ENCODE measurements at regions not wholly inside any gene's neighbourhood (a gene's known extent, or its start where the extent isn't known, plus 50 kb on each side); places are given as distances from the start of the nearest gene placed in this dataset.

DNA sequence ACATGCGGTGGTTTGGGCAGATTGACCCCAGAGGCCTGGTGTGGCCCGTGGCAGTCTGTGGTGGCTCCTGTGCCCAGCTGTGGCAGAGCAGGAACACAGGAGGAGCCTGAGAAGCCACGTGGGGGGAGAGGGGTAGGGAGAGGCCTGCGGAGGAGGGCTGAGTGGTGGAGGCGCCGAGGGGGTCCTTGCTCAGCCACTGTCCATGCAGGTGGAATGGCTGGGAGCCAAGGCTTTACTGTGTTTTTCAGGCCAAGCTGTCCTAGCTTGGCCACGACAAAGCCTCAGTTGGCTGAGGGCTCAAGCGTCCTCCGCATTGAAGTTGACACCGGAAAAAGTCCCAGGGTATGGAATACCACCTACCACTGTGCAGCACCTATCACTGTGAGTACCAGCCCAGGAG lies 107.0 kb downstream of the VEGFA start:
- Histone ChIP-seq H3K9me3 (no peaks in the 10 kb centered on the region), H3K27me3 (ENCODE audit: low read depth) (no peaks in the 10 kb centered on the region), H3K4me1 (peaks cover 5% of the 10 kb centered on the region), H3K36me3 (no peaks in the 10 kb centered on the region), H3K27ac (no peak overlapping the region), H3K4me3 (no peak overlapping the region)
- DNase-seq (no peak), ATAC-seq (no peak)
- TF ChIP-seq, protein P1, sequence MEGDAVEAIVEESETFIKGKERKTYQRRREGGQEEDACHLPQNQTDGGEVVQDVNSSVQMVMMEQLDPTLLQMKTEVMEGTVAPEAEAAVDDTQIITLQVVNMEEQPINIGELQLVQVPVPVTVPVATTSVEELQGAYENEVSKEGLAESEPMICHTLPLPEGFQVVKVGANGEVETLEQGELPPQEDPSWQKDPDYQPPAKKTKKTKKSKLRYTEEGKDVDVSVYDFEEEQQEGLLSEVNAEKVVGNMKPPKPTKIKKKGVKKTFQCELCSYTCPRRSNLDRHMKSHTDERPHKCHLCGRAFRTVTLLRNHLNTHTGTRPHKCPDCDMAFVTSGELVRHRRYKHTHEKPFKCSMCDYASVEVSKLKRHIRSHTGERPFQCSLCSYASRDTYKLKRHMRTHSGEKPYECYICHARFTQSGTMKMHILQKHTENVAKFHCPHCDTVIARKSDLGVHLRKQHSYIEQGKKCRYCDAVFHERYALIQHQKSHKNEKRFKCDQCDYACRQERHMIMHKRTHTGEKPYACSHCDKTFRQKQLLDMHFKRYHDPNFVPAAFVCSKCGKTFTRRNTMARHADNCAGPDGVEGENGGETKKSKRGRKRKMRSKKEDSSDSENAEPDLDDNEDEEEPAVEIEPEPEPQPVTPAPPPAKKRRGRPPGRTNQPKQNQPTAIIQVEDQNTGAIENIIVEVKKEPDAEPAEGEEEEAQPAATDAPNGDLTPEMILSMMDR (IDR thresholded peaks at IDR 0.05): no peak
- intact Hi-C loops (cut with DNase I): no loop called here

DNA sequence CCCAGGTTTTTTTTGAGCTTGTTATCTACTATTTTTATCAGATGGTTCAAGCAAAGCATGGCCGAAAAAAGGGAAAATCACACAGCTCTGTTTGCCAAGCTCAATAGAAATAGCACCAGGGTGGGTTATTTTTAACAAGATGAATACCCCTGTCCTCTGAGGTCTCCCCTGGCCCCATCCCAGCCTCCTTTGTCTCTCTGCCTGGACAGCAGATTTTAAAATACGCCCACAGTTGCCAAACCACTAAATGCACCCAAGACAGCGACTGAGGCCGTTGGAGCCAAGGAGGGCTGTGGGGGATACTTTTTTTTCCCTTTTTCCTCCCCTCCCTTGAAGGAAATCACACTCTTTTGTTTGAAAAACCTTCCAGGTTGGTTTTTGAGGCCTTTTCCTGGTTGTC lies 106.6 kb downstream of the VEGFA start:
- Histone ChIP-seq H3K27ac (no peak overlapping the region), H3K4me1 (peaks cover 9% of the 10 kb centered on the region), H3K36me3 (no peaks in the 10 kb centered on the region), H3K4me3 (no peak overlapping the region), H3K9me3 (no peaks in the 10 kb centered on the region), H3K27me3 (ENCODE audit: low read depth) (no peaks in the 10 kb centered on the region)
- ATAC-seq: no peak
- no peak for DNase-seq
- TF ChIP-seq, protein P1 (IDR thresholded peaks at IDR 0.05): no peak
- intact Hi-C loops (cut with DNase I): no loop called here

DNA sequence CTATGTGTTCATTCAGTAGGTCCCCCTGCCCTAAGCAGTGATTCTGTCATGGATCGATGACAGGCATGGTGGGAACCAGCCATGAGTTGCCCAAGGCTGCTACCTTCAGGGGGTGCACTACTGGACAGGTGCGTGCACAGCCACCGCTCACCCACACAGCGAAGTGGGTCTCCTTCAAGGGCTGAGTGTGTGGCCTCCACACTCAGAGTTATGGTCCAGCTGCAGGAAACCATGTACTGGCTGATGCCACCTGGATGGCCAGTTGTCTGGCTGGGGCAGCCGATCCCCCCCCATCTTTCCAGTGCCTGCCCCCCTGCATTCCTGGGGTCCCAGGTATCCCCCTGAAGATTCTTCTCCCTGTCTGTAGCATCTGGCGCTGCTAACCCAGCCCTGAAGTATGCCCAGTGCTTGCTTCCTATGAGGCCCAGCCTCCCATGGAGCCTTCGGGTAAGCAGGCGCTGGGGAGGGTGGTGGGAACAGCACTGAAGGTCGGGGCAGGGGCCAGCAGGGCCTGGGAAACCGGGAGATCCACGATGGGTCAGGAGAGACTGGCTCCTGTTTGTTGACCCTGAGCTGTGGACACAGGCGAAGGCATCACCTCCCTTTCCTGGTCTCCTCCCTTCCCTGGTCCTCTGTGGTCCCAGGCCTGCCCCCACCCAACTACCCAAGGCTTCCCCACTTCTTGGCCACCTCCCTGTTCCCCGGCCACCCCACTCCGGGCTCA lies 106.0 kb downstream of the VEGFA start:
- ATAC-seq (no peak), DNase-seq (no peak)
- H3K9me3 ChIP-seq: no peaks in the 10 kb centered on the region
- TF ChIP-seq, protein P1 (IDR thresholded peaks at IDR 0.05): no peak
- H3K4me1 ChIP-seq: peaks cover 11% of the 10 kb centered on the region
- H3K27me3 ChIP-seq (ENCODE audit: low read depth): no peaks in the 10 kb centered on the region
- no peak overlapping the region for H3K27ac ChIP-seq
- intact Hi-C loops (cut with DNase I): no loop called here
- H3K36me3 ChIP-seq: no peaks in the 10 kb centered on the region
- H3K4me3 ChIP-seq: no peak overlapping the region

DNA sequence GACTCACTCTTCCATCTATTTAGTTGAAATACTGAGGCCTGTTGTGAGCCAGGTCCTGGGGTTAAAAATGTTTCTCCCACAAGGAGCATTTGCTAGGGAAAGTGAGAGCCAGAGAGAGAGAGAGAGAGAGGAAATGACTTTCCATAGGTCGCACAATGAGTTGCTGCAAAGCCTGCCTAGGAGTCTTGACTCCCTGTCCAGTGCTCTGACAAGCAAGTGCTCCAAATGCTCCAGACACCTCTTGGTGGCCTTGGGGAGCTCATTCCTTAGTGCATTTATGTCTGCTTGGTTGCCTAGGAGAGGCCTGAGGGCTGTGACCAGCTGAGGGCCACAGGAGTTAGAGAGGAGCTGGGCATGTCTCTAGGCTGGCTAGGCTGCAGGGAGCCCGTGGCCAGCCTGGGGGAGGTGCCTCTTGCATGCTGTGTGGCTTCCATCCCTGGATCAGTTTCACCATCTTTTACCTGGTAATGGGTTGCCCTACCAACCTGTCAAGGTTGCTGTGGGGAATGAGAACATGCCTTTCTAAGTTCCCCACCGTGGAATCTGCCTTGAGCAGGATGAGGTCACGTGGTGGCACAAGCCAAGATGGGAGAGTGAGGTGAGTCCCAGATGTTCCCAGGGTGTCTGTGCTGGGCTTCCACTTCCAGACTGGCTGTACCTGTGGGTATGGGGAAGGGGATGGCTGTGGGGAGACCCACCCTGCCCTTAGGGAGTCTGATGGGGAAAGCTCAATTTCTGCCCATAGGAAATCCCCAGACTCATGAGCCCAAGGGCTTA lies 105.0 kb downstream of the VEGFA start:
- no peak for ATAC-seq
- no peaks in the 10 kb centered on the region for H3K27me3 ChIP-seq (ENCODE audit: low read depth)
- H3K9me3 ChIP-seq: no peaks in the 10 kb centered on the region
- H3K4me3 ChIP-seq: no peak overlapping the region
- no peak overlapping the region for H3K27ac ChIP-seq
- H3K4me1 ChIP-seq: peaks cover 14% of the 10 kb centered on the region
- TF ChIP-seq, protein P1 (IDR thresholded peaks at IDR 0.05): no peak
- H3K36me3 ChIP-seq: no peaks in the 10 kb centered on the region
- intact Hi-C loops (cut with DNase I): no loop called here
- no peak for DNase-seq

DNA sequence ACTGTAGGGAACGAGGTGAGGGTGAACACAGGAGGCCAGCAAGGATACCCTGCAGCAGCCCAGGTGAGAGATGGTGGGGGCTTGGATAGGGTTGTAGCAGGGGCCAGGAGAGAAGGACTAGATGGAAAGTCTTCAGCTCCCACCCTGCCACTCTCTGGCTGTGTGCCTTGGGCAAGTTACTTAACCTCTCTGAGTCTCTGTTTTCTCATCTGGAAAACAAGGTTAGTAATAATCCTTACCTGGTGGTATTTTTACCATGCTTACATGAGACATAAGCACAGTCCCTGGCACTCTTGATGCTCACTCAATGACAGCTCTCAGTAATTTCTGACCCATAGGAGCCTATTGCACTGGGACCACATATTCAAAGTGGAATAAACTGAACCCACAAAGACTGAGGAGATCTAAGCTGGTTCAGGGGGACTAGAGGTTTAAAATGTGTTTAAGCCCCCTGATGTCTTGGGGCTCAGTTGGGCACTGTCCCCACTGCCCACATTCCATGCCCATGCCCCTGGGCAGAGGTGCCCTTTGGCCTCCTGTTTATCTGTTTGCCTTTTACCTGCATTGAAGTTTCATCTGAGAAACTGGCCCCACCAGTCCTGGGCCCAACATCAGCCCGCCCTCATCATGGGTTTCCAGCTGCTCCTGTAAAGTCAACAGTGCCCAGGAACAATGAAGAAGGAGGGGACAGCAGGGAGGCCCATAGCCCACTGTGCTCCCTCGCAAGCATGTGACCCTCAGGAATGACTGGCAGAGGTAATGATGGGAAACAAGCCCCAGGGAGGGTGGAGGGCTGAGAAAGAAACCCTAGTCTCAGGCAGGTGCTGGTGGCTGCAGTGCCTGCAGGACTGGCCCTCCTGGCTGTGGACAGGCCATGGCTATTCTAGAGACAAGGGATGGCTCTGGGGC lies 104.0 kb downstream of the VEGFA start:
- H3K4me3 ChIP-seq: no peak overlapping the region
- peaks cover 14% of the 10 kb centered on the region for H3K4me1 ChIP-seq
- intact Hi-C loops (cut with DNase I): no loop called here
- no peaks in the 10 kb centered on the region for H3K27me3 ChIP-seq (ENCODE audit: low read depth)
- H3K9me3 ChIP-seq: no peaks in the 10 kb centered on the region
- ATAC-seq: peak; percentile 26 to 38
- TF ChIP-seq, protein P1 (IDR thresholded peaks at IDR 0.05): no peak
- H3K27ac ChIP-seq: no peak overlapping the region
- no peak for DNase-seq
- H3K36me3 ChIP-seq: no peaks in the 10 kb centered on the region

All from lower lobe of right lung (tissue), 2 donors.